SK-N-SH (cell line): ENCODE measurements at regions not wholly inside any gene's neighbourhood (a gene's known extent, or its start where the extent isn't known, plus 50 kb on each side); places are given as distances from the start of the nearest gene placed in this dataset.
"Not testable (repeated sequence)": the region's sequence is repeated elsewhere in the genome, so short reads cannot be mapped to it uniquely, and the experiment has no call there.

Source experiments
- FOSL2 ChIP-seq: IDR thresholded peaks from 2 replicates; pipeline ENCODE4 v1.4.0; 2012; ENCODE audit warnings: low read depth, mild to moderate bottlenecking, moderate library complexity, borderline replicate concordance
- FOXM1 ChIP-seq: IDR thresholded peaks from 2 replicates; pipeline ENCODE4 v1.4.0; 2012; ENCODE audit warnings: low read depth, mild to moderate bottlenecking
- MEF2A ChIP-seq: IDR thresholded peaks from 2 replicates; pipeline ENCODE4 v1.4.0; 2012; ENCODE audit warnings: low read depth, borderline replicate concordance
- POLR2AphosphoS5 ChIP-seq: IDR thresholded peaks from 2 replicates; pipeline ENCODE4 v1.6.1; 2012; ENCODE audit warnings: low read depth, low read length
- RCOR1 ChIP-seq: fragments of 150-350 bp; IDR thresholded peaks from 2 replicates; pipeline ENCODE4 v1.6.1; 2017; ENCODE audit warnings: antibody characterized with exemption, low read length
- RXRA ChIP-seq: IDR thresholded peaks from 2 replicates; pipeline ENCODE4 v1.4.0; 2012; ENCODE audit warnings: low read depth, mild to moderate bottlenecking, borderline replicate concordance
- TCF12 ChIP-seq: IDR thresholded peaks from 2 replicates; pipeline ENCODE4 v1.4.0; 2012
- YY1 ChIP-seq: IDR thresholded peaks from 2 replicates; pipeline ENCODE4 v1.4.0; 2012; ENCODE audit warnings: low read depth, mild to moderate bottlenecking
- TF ChIP-seq, protein P1 (sequence below): fragments of 200-600 bp; sonication (generic); IDR thresholded peaks from 2 replicates; pipeline ENCODE4 v1.6.1; 2017; ENCODE audit warnings: antibody characterized with exemption, mild to moderate bottlenecking, moderate library complexity
- TF ChIP-seq, protein P2 (sequence below): fragments of 150-350 bp; IDR thresholded peaks from 2 replicates; pipeline ENCODE4 v1.6.1; 2017; ENCODE audit warnings: antibody characterized with exemption, low read length, low read depth, borderline replicate concordance

DNA sequence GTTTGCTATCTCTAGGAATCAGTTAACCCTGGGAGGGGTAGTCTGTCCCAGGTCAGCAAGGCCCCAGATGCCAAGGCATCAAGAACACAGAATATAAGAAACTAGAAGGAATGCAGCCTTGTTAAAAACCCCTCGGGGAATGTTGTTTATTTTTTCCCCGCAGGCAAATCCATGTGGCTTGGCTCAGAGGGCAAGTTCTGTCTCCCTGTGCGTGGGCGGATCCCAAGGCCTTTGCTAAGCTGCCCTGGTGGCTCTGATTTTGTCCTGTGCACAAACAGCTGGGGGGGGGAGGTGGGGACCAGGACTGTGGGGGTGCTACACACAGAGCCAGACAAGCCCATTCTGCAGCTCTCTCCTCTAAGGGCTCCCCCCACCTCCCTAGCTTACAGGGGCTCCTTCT is 776.8 kb upstream of the TPTE start:
- TF ChIP-seq, protein P1, sequence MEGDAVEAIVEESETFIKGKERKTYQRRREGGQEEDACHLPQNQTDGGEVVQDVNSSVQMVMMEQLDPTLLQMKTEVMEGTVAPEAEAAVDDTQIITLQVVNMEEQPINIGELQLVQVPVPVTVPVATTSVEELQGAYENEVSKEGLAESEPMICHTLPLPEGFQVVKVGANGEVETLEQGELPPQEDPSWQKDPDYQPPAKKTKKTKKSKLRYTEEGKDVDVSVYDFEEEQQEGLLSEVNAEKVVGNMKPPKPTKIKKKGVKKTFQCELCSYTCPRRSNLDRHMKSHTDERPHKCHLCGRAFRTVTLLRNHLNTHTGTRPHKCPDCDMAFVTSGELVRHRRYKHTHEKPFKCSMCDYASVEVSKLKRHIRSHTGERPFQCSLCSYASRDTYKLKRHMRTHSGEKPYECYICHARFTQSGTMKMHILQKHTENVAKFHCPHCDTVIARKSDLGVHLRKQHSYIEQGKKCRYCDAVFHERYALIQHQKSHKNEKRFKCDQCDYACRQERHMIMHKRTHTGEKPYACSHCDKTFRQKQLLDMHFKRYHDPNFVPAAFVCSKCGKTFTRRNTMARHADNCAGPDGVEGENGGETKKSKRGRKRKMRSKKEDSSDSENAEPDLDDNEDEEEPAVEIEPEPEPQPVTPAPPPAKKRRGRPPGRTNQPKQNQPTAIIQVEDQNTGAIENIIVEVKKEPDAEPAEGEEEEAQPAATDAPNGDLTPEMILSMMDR = not testable (repeated sequence)
- not testable (repeated sequence) for TF ChIP-seq FOXM1, YY1, MEF2A, POLR2AphosphoS5, RCOR1, TCF12, RXRA, FOSL2
- TF ChIP-seq, protein P2, sequence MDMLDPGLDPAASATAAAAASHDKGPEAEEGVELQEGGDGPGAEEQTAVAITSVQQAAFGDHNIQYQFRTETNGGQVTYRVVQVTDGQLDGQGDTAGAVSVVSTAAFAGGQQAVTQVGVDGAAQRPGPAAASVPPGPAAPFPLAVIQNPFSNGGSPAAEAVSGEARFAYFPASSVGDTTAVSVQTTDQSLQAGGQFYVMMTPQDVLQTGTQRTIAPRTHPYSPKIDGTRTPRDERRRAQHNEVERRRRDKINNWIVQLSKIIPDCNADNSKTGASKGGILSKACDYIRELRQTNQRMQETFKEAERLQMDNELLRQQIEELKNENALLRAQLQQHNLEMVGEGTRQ = not testable (repeated sequence)
